ENCODE measurements at regions not wholly inside any gene's neighbourhood (a gene's known extent, or its start where the extent isn't known, plus 50 kb on each side); places are given as distances from the start of the nearest gene placed in this dataset.

GRCh38 chr12:13592063-13592942 lies 389.1 kb downstream of the GRIN2B start:
- TF ChIP-seq CTCF (conservative IDR thresholded peaks at IDR 0.05; ENCODE audit: low read depth, low read length) (no peak), EZH2 (IDR thresholded peaks at IDR 0.05; ENCODE audit: low read length, unreplicated experiment) (no peak)
